ENCODE measurements at regions not wholly inside any gene's neighbourhood (a gene's known extent, or its start where the extent isn't known, plus 50 kb on each side); places are given as distances from the start of the nearest gene placed in this dataset.
"Not testable (repeated sequence)": the region's sequence is repeated elsewhere in the genome, so short reads cannot be mapped to it uniquely, and the experiment has no call there.

- intact Hi-C loops (cut with micrococcal nuclease): no loop called here
- H3K27ac Mint-ChIP-seq: no peak overlapping the region
- no peaks in the 10 kb centered on the region for H3K36me3 Mint-ChIP-seq (ENCODE audit: low read depth)
- no peaks in the 10 kb centered on the region for H3K4me1 Mint-ChIP-seq (ENCODE audit: low read depth)
- H3K9me3 Mint-ChIP-seq: no peaks in the 10 kb centered on the region
- no peak overlapping the region for H3K4me3 Mint-ChIP-seq
- H3K27me3 Mint-ChIP-seq: peaks cover 4% of the 10 kb centered on the region
Measured at GRCh38 chr10:6833458-6834011, 253.5 kb upstream of the PRKCQ start.

GRCh38 chr10:6830981-6831380, 250.9 kb upstream of the PRKCQ start:
- not testable (repeated sequence) for H3K36me3 Mint-ChIP-seq (ENCODE audit: low read depth); H3K4me3 Mint-ChIP-seq; H3K4me1 Mint-ChIP-seq (ENCODE audit: low read depth)

GRCh38 chr10:6824793-6825192, 244.7 kb upstream of the PRKCQ start:
- H3K4me1 Mint-ChIP-seq (ENCODE audit: low read depth); intact Hi-C loops (cut with micrococcal nuclease); H3K27ac Mint-ChIP-seq; H3K27me3 Mint-ChIP-seq; H3K36me3 Mint-ChIP-seq (ENCODE audit: low read depth); H3K4me3 Mint-ChIP-seq; H3K9me3 Mint-ChIP-seq: not testable (repeated sequence)

More at GRCh38 chr10:6830981-6831380, 250.9 kb upstream of the PRKCQ start:
- intact Hi-C loops (cut with micrococcal nuclease); H3K27ac Mint-ChIP-seq; H3K9me3 Mint-ChIP-seq; H3K27me3 Mint-ChIP-seq: not testable (repeated sequence)

GRCh38 chr10:6823770-6824169, 243.7 kb upstream of the PRKCQ start:
- H3K36me3 Mint-ChIP-seq (ENCODE audit: low read depth): no peaks in the 10 kb centered on the region
- intact Hi-C loops (cut with micrococcal nuclease): no loop called here
- H3K4me1 Mint-ChIP-seq (ENCODE audit: low read depth): peaks cover 13% of the 10 kb centered on the region
- H3K27ac Mint-ChIP-seq: no peak overlapping the region
- H3K4me3 Mint-ChIP-seq: no peak overlapping the region
- H3K9me3 Mint-ChIP-seq: no peaks in the 10 kb centered on the region
- H3K27me3 Mint-ChIP-seq: no peaks in the 10 kb centered on the region

GRCh38 chr10:6819301-6819700, 239.2 kb upstream of the PRKCQ start:
- peaks cover 5% of the 10 kb centered on the region for H3K27me3 Mint-ChIP-seq
- intact Hi-C loops (cut with micrococcal nuclease): no loop called here
- no peaks in the 10 kb centered on the region for H3K36me3 Mint-ChIP-seq (ENCODE audit: low read depth)
- H3K4me3 Mint-ChIP-seq: no peak overlapping the region
- no peaks in the 10 kb centered on the region for H3K9me3 Mint-ChIP-seq
- H3K27ac Mint-ChIP-seq: no peak overlapping the region
- peaks cover 14% of the 10 kb centered on the region for H3K4me1 Mint-ChIP-seq (ENCODE audit: low read depth)

- Mint-ChIP-seq H3K4me1 (ENCODE audit: low read depth) (peaks cover 20% of the 10 kb centered on the region), H3K9me3 (no peaks in the 10 kb centered on the region), H3K27me3 (peaks cover 5% of the 10 kb centered on the region), H3K27ac (no peak overlapping the region), H3K36me3 (ENCODE audit: low read depth) (no peaks in the 10 kb centered on the region), H3K4me3 (no peak overlapping the region)
- intact Hi-C loops (cut with micrococcal nuclease): no loop called here
Measured at GRCh38 chr10:6817770-6818169, 237.7 kb upstream of the PRKCQ start.

GRCh38 chr10:6815346-6815745, 235.3 kb upstream of the PRKCQ start:
- Mint-ChIP-seq H3K27me3 (peaks cover 15% of the 10 kb centered on the region), H3K4me3 (no peak overlapping the region), H3K27ac (no peak overlapping the region), H3K36me3 (ENCODE audit: low read depth) (no peaks in the 10 kb centered on the region), H3K9me3 (no peaks in the 10 kb centered on the region), H3K4me1 (ENCODE audit: low read depth) (peaks cover 20% of the 10 kb centered on the region)
- intact Hi-C loops (cut with micrococcal nuclease): no loop called here

GRCh38 chr10:6813856-6814255, 233.8 kb upstream of the PRKCQ start:
- Mint-ChIP-seq H3K4me1 (ENCODE audit: low read depth) (peaks cover 8% of the 10 kb centered on the region), H3K27me3 (peaks cover 17% of the 10 kb centered on the region), H3K4me3 (no peak overlapping the region), H3K9me3 (no peaks in the 10 kb centered on the region), H3K36me3 (ENCODE audit: low read depth) (no peaks in the 10 kb centered on the region), H3K27ac (no peak overlapping the region)
- intact Hi-C loops (cut with micrococcal nuclease): no loop called here

- peaks cover 17% of the 10 kb centered on the region for H3K27me3 Mint-ChIP-seq
- intact Hi-C loops (cut with micrococcal nuclease): no loop called here
- H3K4me3 Mint-ChIP-seq: no peak overlapping the region
- H3K36me3 Mint-ChIP-seq (ENCODE audit: low read depth): no peaks in the 10 kb centered on the region
- H3K27ac Mint-ChIP-seq: no peak overlapping the region
- peaks cover 6% of the 10 kb centered on the region for H3K4me1 Mint-ChIP-seq (ENCODE audit: low read depth)
- no peaks in the 10 kb centered on the region for H3K9me3 Mint-ChIP-seq
Measured at GRCh38 chr10:6813306-6813705, 233.2 kb upstream of the PRKCQ start.

GRCh38 chr10:6811153-6811552, 231.1 kb upstream of the PRKCQ start:
- Mint-ChIP-seq H3K9me3 (no peaks in the 10 kb centered on the region), H3K4me3 (no peak overlapping the region), H3K36me3 (ENCODE audit: low read depth) (no peaks in the 10 kb centered on the region), H3K27ac (no peak overlapping the region), H3K27me3 (peaks cover 15% of the 10 kb centered on the region), H3K4me1 (ENCODE audit: low read depth) (peaks cover 6% of the 10 kb centered on the region)
- intact Hi-C loops (cut with micrococcal nuclease): no loop called here

GRCh38 chr10:6803427-6803783, 223.3 kb upstream of the PRKCQ start:
- intact Hi-C loops (cut with micrococcal nuclease): no loop called here
- H3K9me3 Mint-ChIP-seq: no peaks in the 10 kb centered on the region
- H3K4me1 Mint-ChIP-seq (ENCODE audit: low read depth): peaks cover 5% of the 10 kb centered on the region
- H3K36me3 Mint-ChIP-seq (ENCODE audit: low read depth): no peaks in the 10 kb centered on the region
- no peak overlapping the region for H3K4me3 Mint-ChIP-seq
- peaks cover 9% of the 10 kb centered on the region for H3K27me3 Mint-ChIP-seq
- H3K27ac Mint-ChIP-seq: no peak overlapping the region

- no peaks in the 10 kb centered on the region for H3K9me3 Mint-ChIP-seq
- H3K4me1 Mint-ChIP-seq (ENCODE audit: low read depth): peaks cover 5% of the 10 kb centered on the region
- intact Hi-C loops (cut with micrococcal nuclease): no loop called here
- no peaks in the 10 kb centered on the region for H3K36me3 Mint-ChIP-seq (ENCODE audit: low read depth)
- no peak overlapping the region for H3K27ac Mint-ChIP-seq
- no peak overlapping the region for H3K4me3 Mint-ChIP-seq
- H3K27me3 Mint-ChIP-seq: peaks cover 9% of the 10 kb centered on the region
Measured at GRCh38 chr10:6802759-6803426, 222.8 kb upstream of the PRKCQ start.

GRCh38 chr10:6796231-6796630, 216.2 kb upstream of the PRKCQ start:
- Mint-ChIP-seq H3K9me3 (no peaks in the 10 kb centered on the region), H3K27ac (no peak overlapping the region), H3K4me3 (no peak overlapping the region), H3K36me3 (ENCODE audit: low read depth) (no peaks in the 10 kb centered on the region), H3K27me3 (peaks cover 13% of the 10 kb centered on the region), H3K4me1 (ENCODE audit: low read depth) (no peaks in the 10 kb centered on the region)
- intact Hi-C loops (cut with micrococcal nuclease): no loop called here

GRCh38 chr10:6795541-6795940, 215.5 kb upstream of the PRKCQ start:
- Mint-ChIP-seq H3K27me3 (peaks cover 12% of the 10 kb centered on the region), H3K9me3 (no peaks in the 10 kb centered on the region), H3K4me3 (no peak overlapping the region), H3K4me1 (ENCODE audit: low read depth) (no peaks in the 10 kb centered on the region), H3K36me3 (ENCODE audit: low read depth) (no peaks in the 10 kb centered on the region), H3K27ac (no peak overlapping the region)
- intact Hi-C loops (cut with micrococcal nuclease): no loop called here

- H3K36me3 Mint-ChIP-seq (ENCODE audit: low read depth); intact Hi-C loops (cut with micrococcal nuclease); H3K9me3 Mint-ChIP-seq; H3K4me1 Mint-ChIP-seq (ENCODE audit: low read depth); H3K27ac Mint-ChIP-seq; H3K4me3 Mint-ChIP-seq: not testable (repeated sequence)
- peaks cover 13% of the 10 kb centered on the region for H3K27me3 Mint-ChIP-seq
Measured at GRCh38 chr10:6794841-6795240, 214.8 kb upstream of the PRKCQ start.

All from dendritic cell treated with granulocyte-macrophage colony-stimulating factor and Interleukin-4, amounts not matched to agents 40 ng/mL and 50 ng/mL, for 4 days (primary cell).